ENCODE measurements at regions not wholly inside any gene's neighbourhood (a gene's known extent, or its start where the extent isn't known, plus 50 kb on each side); places are given as distances from the start of the nearest gene placed in this dataset.
"Not testable (repeated sequence)": the region's sequence is repeated elsewhere in the genome, so short reads cannot be mapped to it uniquely, and the experiment has no call there.

DNA sequence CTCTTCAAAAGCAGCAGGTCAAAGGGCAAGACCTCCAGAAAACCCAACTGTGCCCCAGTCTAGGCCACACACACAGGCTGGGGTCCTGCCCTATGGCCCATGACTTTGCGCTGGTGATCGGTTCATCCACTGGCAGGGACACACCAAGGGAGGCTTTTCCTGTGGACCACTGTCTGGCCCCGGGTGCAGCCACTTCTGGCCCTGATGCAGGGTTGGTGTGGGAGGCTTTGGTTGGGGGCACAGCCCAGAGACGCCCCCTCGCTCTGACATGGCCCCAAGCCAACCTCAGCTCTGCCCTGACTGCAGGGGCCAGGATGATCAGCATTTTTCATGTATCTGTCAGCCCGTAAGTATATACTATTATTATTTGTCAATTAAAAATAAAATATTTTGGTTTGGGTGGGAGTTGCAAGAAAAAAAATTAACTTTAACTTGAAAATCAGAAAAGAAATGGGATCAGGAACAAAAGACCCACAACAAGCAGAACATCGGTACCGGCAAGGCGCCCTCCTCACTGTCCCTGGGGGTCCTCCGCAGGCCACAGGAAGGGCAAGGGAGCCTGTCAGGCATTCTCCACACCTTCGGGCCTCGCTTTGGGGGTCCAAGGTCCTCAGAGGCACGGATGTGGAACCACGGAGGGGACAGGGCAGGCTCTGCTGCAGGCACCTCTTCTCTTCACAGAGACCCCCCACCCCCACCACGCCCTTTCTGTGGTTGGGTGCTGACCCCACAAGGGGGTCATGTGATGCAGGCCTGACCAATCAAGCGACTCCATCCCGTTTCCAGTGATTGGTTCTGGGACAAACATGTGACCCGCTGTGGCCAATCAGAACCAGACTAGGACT is 181.5 kb upstream of the SFSWAP start:
- no peak for DNase-seq

DNA sequence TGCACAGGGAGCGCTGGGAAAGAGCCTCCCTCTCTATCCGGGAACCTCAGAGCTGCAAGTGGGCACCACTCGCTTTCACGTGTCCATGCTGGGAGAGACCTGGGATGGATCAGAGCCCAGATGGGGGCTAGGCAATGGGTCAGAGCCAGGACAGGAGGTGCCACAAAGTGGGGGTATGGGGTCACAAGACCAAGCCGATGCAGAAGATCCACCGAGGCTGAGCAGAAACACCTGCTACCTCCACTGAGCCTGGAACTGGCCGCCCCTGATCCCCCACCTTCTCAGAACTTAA is 180.9 kb upstream of the SFSWAP start:
- DNase-seq, result no peak

DNA sequence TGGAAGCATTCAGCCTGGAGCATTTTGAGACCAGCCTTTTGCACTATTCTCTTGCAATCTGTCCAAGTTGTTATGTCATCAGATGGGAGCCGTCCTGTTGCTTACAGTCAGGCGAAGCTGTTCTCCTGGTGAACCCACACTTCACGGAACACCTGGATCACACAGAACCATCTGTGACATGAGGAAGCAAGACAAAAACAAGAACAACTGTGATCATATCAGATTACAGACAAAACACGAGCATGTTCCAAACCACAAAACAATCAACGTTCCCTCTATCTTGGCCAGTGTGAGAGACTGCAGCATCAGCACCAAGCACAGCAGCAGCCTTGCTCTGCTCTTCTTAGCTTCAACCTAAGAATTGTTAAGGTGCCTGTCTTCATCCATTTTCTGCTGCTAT is 180.5 kb upstream of the SFSWAP start:
- no peak for DNase-seq

GRCh38 chr12:131533139-131533538 is 177.8 kb upstream of the SFSWAP start:
- DNase-seq, result no peak

DNA sequence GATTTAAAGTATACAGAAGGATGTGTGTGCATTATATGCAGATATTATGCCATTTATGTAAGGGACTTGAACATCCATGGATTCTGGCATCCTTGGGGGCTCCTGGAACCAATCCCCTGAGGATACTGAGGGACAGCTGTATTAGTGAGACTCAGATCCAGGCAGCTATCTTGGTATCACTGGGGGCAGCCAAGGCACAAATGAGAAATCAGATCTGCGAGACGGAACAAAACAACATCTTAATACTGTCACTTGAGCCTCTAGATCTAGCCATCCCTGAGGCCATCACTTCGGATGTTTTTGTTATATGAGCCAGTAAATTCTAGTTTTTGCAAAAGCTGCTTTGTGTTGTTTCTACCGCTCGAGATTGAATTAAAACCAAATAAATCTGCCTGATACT is 175.1 kb upstream of the SFSWAP start:
- DNase-seq, result no peak

DNA sequence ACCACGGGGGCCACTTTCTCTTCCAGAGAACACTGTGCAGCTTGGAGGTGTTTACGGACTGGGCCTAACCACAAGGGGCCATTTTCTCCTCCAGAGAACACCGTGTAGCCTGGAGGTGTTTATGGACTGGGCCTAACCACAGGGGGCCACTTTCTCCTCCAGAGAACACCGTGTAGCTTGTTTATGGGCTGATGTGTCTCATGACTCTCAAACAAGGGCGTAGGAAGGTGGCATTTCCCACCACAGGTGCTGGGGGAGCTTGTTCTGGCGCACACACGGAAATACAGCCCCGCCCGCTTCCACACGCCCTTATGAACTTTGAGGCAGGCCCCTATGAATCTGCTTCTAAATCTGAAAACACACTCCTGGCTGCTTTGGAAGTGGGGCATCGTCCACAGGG is 174.6 kb upstream of the SFSWAP start:
- no peak for DNase-seq

- no peak for DNase-seq
Observed at GRCh38 chr12:131536766-131537165, 174.1 kb upstream of the SFSWAP start.

DNA sequence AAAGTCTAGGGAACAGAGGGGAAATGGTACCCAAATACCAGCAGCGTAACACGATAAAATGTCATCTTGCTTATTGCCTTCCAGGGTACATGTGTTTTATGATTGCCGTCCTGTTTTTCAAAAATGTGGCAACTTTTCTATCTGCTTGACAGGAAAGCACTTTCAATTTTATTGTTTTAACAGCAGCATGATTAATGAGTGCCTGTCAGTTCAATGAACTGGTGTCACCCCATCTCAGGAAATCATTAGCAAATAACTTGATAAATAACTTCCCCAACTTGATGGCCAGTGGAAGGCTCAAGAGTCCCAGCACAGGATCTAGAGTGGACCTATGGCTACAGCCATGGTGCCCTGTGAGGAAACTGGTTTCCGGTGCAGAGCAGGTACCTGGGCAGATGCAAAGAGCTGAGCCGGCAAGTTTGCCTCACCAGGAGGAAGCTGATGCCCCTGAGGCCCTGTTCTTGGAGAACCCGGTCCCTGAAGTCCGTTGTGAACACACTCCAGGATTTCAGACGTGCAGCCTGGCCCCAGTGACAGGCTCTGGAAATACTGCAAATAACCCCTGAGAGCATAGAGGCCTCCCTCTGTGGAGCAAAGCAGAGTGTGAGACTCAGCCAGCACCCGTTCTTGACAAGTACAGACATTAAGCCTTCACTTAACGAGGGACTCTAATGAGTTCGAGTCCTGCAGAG is 173.5 kb upstream of the SFSWAP start:
- no peak for DNase-seq

DNA sequence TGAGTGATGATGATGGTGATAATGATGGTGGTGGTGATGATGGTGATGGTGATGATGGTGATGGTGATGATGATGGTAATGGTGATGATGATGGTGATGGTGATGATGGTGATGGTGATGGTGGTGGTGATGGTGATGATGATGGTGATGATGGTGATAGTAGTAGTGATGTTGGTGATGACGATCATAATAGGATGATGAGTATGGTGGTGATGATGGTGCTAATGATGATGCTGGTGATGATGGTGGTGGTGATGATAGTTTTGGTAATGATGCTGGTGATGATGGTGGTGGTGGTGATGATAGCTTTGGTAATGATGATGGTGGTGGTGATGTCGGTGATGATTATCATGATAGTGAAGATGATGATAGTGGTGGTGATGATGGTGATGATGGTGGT is 171.5 kb upstream of the SFSWAP start:
- no peak for DNase-seq

DNA sequence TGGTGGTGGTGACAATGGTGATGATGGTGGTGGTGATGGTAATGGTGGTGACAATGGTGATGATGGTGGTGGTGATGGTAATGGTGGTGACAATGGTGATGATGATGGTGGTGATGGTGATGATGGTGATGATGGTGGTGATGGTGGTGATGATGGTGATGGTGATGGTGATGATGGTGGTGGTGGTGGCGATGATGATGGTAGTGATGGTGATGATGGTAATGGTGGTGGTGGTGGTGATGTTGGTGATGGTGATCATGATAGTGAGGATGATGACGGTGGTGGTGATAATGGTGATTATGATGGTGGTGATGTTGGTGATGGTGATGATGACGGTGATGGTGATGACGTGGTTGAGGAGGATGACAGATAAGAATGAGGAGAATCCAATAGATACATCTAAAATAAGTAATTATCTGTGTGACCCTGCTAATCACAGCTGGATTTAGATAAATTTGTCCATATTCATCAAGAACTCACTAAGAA is 170.7 kb upstream of the SFSWAP start:
- no peak for DNase-seq

DNA sequence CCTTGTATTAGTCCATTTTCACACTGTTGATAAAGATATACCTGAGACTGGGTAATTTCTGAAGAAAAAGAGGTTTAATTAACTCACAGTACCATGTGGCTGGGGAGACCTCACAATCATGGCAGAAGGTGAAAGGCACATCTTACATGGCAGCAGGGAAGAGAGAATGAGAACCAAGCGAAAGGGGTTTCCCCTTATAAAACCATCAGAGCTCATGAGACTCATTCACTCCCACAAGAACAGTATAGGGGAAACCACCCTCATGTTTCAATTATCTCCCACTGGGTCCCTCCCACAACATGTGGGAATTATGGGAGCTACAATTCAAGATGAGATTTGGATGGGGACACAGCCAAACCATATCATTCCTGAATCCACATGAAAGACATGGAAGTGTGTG is 169.4 kb upstream of the SFSWAP start:
- DNase-seq, result not testable (repeated sequence)

- no peak for DNase-seq
Observed at GRCh38 chr12:131542351-131542750, 168.5 kb upstream of the SFSWAP start.

GRCh38 chr12:131543040-131543439 is 167.8 kb upstream of the SFSWAP start:
- DNase-seq, result no peak

- no peak for DNase-seq
Observed at GRCh38 chr12:131547555-131547954, 163.3 kb upstream of the SFSWAP start.

- no peak for DNase-seq
Observed at GRCh38 chr12:131550121-131550520, 160.8 kb upstream of the SFSWAP start.

- DNase-seq, result no peak
Observed at GRCh38 chr12:131551675-131552491, 159.0 kb upstream of the SFSWAP start.

DNA sequence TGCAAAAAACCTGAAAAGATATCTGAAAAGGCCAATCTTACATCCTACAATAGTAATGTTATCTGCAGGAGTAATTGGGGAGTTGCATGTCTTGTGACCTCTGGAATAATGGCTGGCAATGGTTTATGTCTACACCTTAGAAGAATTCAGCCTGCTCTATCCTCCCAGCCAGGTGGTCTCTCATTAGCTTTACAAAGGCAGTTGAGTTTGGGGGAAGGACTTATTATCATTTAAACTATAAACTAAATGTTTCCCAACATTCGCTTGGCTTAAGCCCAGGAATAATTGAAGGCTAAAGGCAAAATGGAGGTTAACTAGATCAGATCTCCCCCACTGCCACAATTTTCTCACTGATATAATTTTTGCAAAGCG is 158.4 kb upstream of the SFSWAP start:
- DNase-seq, result no peak

DNA sequence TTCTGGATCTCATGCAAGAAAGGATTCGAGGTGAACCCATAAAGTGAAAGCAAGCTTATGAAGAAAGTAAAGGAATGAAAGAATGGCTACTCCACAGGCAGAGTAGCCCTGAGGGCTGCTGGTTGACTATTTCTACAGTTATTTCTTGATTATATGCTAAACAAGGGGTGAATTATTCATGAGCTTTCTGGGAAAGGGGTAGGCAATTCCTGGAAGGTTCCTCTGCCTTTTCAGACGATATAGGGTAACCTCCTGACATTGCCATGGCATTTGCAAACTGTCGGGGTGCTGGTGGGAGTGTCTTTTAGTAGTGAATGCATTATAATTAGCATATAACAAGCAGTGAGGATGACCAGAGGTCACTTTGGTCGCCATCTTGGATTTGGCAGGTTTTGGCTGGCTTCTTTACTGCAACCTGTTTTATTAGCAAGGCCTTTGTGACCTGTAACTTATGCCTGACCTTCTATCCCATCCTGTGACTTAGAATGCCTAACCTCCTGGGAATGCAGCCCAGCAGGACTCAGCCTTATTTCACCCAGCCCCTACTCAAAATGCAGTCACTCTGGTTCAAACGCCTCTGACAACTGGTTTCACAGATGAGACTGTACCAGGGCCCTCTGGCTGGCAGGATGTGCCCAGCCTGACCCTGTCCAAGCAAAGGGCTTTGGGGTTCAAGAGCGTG is 157.7 kb upstream of the SFSWAP start:
- DNase-seq, result no peak

DNA sequence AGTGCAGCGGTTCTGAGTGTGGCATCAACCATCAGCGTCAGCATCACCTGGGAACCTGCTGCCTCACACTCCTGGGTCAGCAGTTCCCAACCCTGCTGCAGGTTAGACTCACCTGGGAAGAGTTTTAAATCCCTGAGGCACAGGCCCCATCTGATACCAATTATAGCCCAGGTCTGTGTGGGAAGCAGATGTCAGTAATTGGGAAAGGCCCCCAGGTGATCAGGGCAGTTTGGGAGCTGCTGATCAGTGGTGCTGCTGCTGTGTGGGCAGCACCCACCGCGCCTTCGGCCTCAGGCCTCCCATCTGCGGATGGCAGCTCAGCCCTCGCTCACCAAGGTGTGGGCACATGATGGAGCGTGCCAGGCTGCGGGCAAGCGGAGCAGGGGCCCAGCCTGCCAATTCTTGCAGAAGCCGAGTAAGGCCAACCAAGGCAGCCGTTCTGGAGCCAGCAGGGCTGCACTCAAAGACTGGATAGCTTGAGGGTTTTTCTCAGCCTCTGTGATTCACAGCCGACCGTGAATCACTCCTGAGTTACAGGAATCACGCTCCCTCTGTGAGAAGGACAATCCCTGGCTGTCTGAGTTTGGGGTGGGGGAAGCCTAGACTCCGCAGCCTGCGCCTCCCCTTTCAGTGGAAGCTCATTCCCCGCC is 155.6 kb upstream of the SFSWAP start:
- no peak for DNase-seq

DNA sequence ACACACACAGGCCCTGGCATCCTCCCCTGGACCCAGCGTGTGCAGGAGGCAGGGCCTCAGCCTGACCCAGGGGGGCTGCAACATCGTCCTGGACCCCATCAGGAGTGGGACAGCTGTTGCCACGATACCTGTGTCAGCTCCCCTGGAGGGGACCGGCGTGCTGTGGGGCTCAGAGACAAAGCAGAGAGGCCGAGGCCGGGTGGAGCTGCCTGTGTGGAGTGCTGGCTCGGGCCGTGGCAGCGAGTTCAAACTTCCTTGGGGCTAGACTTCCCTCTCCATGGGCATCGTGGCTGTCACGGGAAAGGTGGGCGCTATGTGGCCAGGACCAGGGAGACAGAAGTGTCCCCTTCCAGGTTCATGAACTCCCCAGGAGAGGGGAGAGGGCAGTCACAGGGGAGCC is 155.0 kb upstream of the SFSWAP start:
- DNase-seq, result no peak

GRCh38 chr12:131557078-131557709 is 153.7 kb upstream of the SFSWAP start:
- DNase-seq, result no peak
